Colonic mucosa (tissue), 4 donors: ENCODE measurements at regions not wholly inside any gene's neighbourhood (a gene's known extent, or its start where the extent isn't known, plus 50 kb on each side); places are given as distances from the start of the nearest gene placed in this dataset.

ENCODE experiments used
- DNase-seq: peaks from one replicate; pipeline ENCODE4 v3.0.0-alpha.2; 2020
- H3K27ac ChIP-seq: fragments of 200-600 bp; one replicate; pipeline ENCODE4 v1.8.0; 2021
- H3K27me3 ChIP-seq: fragments of 200-600 bp; one replicate; pipeline ENCODE4 v1.8.0; 2021
- H3K36me3 ChIP-seq: fragments of 200-600 bp; one replicate; pipeline ENCODE4 v1.8.0; 2021
- H3K4me1 ChIP-seq: fragments of 200-600 bp; one replicate; pipeline ENCODE4 v1.8.0; 2021; ENCODE audit warnings: mild to moderate bottlenecking
- H3K4me3 ChIP-seq: fragments of 200-600 bp; one replicate; pipeline ENCODE4 v1.8.0; 2021
- H3K9ac ChIP-seq, 2 donors: one replicate each; pipeline ENCODE4 v1.7.0; 2013; ENCODE audit warnings: control low read depth in 2 of 2, low read depth in 2 of 2, low read length in 2 of 2
- H3K9me3 ChIP-seq: fragments of 200-600 bp; one replicate; pipeline ENCODE4 v1.8.0; 2021
- CTCF ChIP-seq: fragments of 200-600 bp; IDR thresholded peaks from one replicate; pipeline ENCODE4 v1.8.0; 2022; ENCODE audit warnings: antibody characterized with exemption, mild to moderate bottlenecking
- intact Hi-C: fragments of 100-400 bp; cut with DNase I; formaldehyde crosslinking; loops from one replicate; pipeline ENCODE4 v1.14.1; 2022
- donor health status: healthy.
- donor health status: DM: no; HTN: no; CAD: no.
- donor health status: DM: no; HTN: no; CAD: no.

DNA sequence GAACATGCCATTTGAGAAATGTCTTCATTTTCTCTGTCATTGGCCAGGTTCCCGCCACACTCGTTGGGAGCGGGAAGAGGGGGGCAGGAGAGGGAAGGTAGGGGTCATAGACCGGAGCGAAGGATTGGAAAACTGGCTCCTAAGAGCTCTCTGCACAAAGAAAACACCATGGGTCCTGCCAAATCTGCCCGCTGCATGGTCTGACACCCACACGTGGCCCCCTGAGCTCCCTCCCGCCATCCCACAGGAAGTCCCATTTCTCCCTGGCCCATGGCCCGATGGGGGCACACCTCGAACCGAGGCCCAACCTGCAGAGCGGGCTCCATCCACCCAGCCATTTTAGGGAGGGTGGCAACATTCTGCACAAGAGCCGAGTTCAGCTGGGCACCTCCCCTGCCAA, 159.6 kb downstream of the SALL1 start:
- Histone ChIP-seq H3K27ac (no peak overlapping the region), H3K4me3 (no peak overlapping the region), H3K9ac (no peak overlapping the region), H3K4me1 (no peaks in the 10 kb centered on the region), H3K36me3 (no peaks in the 10 kb centered on the region), H3K27me3 (no peaks in the 10 kb centered on the region), H3K9me3 (no peaks in the 10 kb centered on the region)
- no peak for TF ChIP-seq CTCF
- intact Hi-C loops: no loop called here
- DNase-seq: no peak

DNA sequence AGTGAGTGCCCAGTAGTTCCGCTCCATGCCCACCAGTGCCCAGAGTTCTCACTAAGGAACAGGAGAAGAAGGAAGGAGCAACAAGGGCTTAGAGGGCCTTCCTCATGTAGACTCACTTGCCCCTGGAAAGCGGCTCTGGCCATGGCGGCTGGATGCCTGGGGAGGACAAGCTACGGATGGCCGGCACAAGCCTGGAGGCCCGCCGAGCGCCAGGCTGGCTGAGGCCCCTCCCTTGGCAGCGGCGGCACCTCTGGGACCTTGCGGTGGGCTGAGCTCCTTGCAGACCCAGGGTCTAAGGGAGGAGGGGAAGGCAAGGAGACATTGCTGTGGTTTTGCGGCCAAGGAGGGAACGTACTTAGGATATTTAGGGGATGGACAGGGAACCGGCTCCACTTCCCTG, 160.1 kb downstream of the SALL1 start:
- Histone ChIP-seq H3K27me3 (no peaks in the 10 kb centered on the region), H3K4me3 (no peak overlapping the region), H3K9me3 (no peaks in the 10 kb centered on the region), H3K36me3 (no peaks in the 10 kb centered on the region), H3K4me1 (no peaks in the 10 kb centered on the region), H3K27ac (no peak overlapping the region), H3K9ac (no peak overlapping the region)
- intact Hi-C loops: no loop called here
- no peak for TF ChIP-seq CTCF
- DNase-seq: no peak

DNA sequence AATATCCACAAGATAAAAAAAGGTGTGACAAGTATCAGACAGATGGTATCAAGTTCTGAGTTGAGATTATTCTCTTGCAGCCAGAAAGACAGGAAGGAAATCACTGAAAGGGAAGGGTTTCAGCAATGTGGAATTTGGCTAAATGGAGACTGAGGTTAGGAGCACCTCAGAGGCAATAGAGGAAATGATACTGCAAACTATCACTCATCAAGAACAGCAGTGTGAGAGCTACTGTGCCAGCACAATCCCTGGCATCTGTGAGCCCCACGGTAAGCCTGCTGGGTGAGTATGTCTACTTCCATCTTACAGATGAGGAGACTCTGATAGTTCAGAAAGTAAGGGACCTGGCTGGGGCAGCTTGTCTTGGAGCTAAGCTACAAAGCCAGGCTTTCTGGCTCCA, 162.0 kb downstream of the SALL1 start:
- no peak overlapping the region for H3K27ac ChIP-seq
- no peak overlapping the region for H3K4me3 ChIP-seq
- H3K9me3 ChIP-seq: no peaks in the 10 kb centered on the region
- DNase-seq: no peak
- no peaks in the 10 kb centered on the region for H3K36me3 ChIP-seq
- no peak for TF ChIP-seq CTCF
- H3K4me1 ChIP-seq: no peaks in the 10 kb centered on the region
- intact Hi-C loops: no loop called here
- no peaks in the 10 kb centered on the region for H3K27me3 ChIP-seq
- no peak overlapping the region for H3K9ac ChIP-seq

- Histone ChIP-seq H3K4me3 (no peak overlapping the region), H3K9ac (no peak overlapping the region), H3K9me3 (no peaks in the 10 kb centered on the region), H3K27me3 (no peaks in the 10 kb centered on the region), H3K27ac (no peak overlapping the region), H3K36me3 (no peaks in the 10 kb centered on the region), H3K4me1 (no peaks in the 10 kb centered on the region)
- DNase-seq: no peak
- no peak for TF ChIP-seq CTCF
- intact Hi-C loops: no loop called here
Observed at GRCh38 chr16:50988441-50988840, 162.6 kb downstream of the SALL1 start.

- Histone ChIP-seq H3K27me3 (no peaks in the 10 kb centered on the region), H3K4me3 (no peak overlapping the region), H3K4me1 (no peaks in the 10 kb centered on the region), H3K9me3 (no peaks in the 10 kb centered on the region), H3K9ac (no peak overlapping the region), H3K27ac (no peak overlapping the region), H3K36me3 (no peaks in the 10 kb centered on the region)
- no peak for TF ChIP-seq CTCF
- intact Hi-C loops: no loop called here
- no peak for DNase-seq
Observed at GRCh38 chr16:50986453-50986852, 164.6 kb downstream of the SALL1 start.

DNA sequence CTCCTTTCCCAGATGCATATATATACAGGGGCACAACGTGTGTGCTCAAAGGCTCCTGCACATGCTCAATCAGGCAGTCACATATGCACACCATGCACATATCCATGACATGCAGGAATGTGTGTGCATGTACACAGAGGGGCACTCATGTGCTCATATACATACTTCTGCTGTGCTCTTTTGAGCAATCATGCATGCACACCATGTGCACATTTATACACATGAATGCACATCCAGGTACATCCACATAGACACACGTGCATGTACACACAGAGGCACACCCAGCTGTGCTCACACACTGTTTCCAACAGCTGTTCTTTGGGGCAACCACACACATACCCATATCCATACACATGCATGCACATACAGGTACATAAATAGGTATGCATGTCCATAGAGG, 165.3 kb downstream of the SALL1 start:
- no peak for DNase-seq
- H3K27ac ChIP-seq: no peak overlapping the region
- intact Hi-C loops: no loop called here
- no peak overlapping the region for H3K9ac ChIP-seq
- H3K36me3 ChIP-seq: no peaks in the 10 kb centered on the region
- H3K4me1 ChIP-seq: no peaks in the 10 kb centered on the region
- H3K9me3 ChIP-seq: no peaks in the 10 kb centered on the region
- H3K27me3 ChIP-seq: no peaks in the 10 kb centered on the region
- TF ChIP-seq CTCF: no peak
- H3K4me3 ChIP-seq: no peak overlapping the region
